ENCODE measurements at regions not wholly inside any gene's neighbourhood (a gene's known extent, or its start where the extent isn't known, plus 50 kb on each side); places are given as distances from the start of the nearest gene placed in this dataset.

DNA sequence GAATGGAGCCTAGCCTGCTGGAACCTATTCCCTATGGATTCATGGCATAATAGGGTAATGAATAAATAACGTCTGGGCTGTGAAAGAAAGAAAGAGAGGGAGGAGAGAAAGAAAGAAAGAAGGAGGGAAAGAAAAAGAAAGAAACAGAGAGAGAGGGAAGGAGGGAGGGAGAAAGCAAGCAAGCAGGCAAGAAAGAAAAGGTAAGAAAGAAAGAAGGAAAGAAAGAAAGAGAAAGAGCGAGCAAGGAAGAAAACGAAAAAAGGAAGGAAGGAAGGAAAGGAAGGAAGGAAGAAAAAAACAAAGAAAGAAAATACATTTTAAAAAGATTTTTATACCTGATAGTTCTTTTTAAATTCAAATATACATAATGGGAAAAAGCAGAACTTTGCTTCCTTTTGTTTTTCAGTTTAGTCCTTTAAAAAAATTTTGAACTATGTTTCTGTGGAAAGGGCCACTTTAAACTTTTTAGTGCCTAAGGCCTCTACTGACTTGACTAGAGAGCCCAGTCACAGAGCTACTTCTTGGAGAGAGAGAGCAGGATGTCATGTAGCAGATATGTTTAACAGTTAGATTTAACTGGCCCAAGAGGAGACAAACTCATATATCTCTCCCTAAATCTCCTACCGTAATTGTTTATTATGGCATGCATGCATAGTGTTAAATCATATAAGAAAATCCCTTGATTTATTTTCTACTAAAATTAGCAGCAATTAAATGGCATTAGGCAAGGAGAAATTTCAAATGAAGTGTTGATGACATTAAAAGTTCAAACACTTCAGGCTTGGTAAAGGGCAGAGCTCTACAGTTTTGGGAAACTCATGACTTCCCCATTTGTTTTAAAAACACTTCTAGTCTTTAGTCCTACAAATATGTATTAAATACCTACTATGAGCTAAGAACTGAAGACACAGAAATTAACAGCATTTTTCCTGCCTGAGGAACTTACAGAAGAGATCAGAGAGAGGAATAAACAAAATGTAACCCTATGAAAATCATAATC, 305.5 kb downstream of the BCAT1 start:
- TF ChIP-seq CTCF (IDR thresholded peaks at IDR 0.05), result no peak
- TF ChIP-seq POLR2A (IDR thresholded peaks at IDR 0.05), result no peak
